Tibial nerve (tissue), 4 donors: ENCODE measurements at regions not wholly inside any gene's neighbourhood (a gene's known extent, or its start where the extent isn't known, plus 50 kb on each side); places are given as distances from the start of the nearest gene placed in this dataset.

Source experiments
- DNase-seq, 2 donors: peaks; one replicate each; pipeline ENCODE4 v3.0.0-alpha.2; 2019; ENCODE audit warnings: low spot score in 2 of 2
- H3K27ac ChIP-seq, 4 donors: fragments of 200-600 bp; sonication (generic) in 3 of 4; one replicate each; pipeline ENCODE4 v1.5.1; 2017 to 2019; ENCODE audit warnings: mild to moderate bottlenecking in 1 of 4
- H3K27me3 ChIP-seq, 2 donors: fragments of 200-600 bp; sonication (generic) in 1 of 2; one replicate each; pipeline versions ENCODE4 v1.5.1 to v1.6.0; 2017 to 2019
- H3K36me3 ChIP-seq, 3 donors: fragments of 200-600 bp; sonication (generic); one replicate each; pipeline ENCODE4 v1.5.1; 2018 to 2019
- H3K4me1 ChIP-seq, 4 donors: fragments of 200-600 bp; sonication (generic) in 3 of 4; one replicate each; pipeline ENCODE4 v1.5.1; 2017 to 2019
- H3K4me3 ChIP-seq, 4 donors: fragments of 200-600 bp; sonication (generic) in 3 of 4; one replicate each; pipeline ENCODE4 v1.5.1; 2017 to 2019; ENCODE audit warnings: mild to moderate bottlenecking in 1 of 4, moderate library complexity in 1 of 4
- H3K9me3 ChIP-seq, 4 donors: fragments of 200-600 bp; sonication (generic) in 3 of 4; one replicate each; pipeline ENCODE4 v1.5.1; 2017 to 2019
- CTCF ChIP-seq, 5 experiments: fragments of 200-600 bp in 3 of 5; fragments of 450-650 bp in 2 of 5; sonication (generic) in 3 of 5; IDR thresholded peaks; one replicate each; pipeline ENCODE4 v1.5.1; 2016 to 2019; ENCODE audit warnings: antibody characterized with exemption in 5 of 5, mild to moderate bottlenecking in 3 of 5, moderate library complexity in 2 of 5
- EP300 ChIP-seq, 2 donors: sonication (generic); formaldehyde crosslinking; IDR thresholded peaks; one replicate each; pipeline ENCODE4 v1.6.1; 2017; ENCODE audit warnings: antibody characterized with exemption in 2 of 2, mild to moderate bottlenecking in 1 of 2
- POLR2A ChIP-seq, 2 donors: fragments of 450-650 bp; IDR thresholded peaks; one replicate each; pipeline ENCODE4 v1.6.1; 2017; ENCODE audit warnings: antibody characterized with exemption in 2 of 2, mild to moderate bottlenecking in 2 of 2, moderate library complexity in 2 of 2
- WGBS, 2 donors: methylation state at CpG; one replicate each; pipeline ENCODE4 v1.1.5; 2018; 5-methylcytosine and 5-hydroxymethylcytosine counted together

GRCh38 chr7:68107968-68108367 lies 1111.3 kb downstream of the TYW1 start:
- no peaks in the 10 kb centered on the region for H3K36me3 ChIP-seq
- no peak for DNase-seq
- 60 to 73% methylated on average over 2 of the region's 2 CpGs for WGBS, 2 donors
- no peak overlapping the region for H3K4me3 ChIP-seq
- no peak overlapping the region for H3K27ac ChIP-seq
- peaks cover 0 to 6% (median 0%) of the 10 kb centered on the region in 4 donors for H3K4me1 ChIP-seq
- no peak for TF ChIP-seq CTCF (IDR thresholded peaks at IDR 0.05)
- TF ChIP-seq EP300 (IDR thresholded peaks at IDR 0.05), result no peak
- H3K27me3 ChIP-seq, result no peaks in the 10 kb centered on the region
- no peaks in the 10 kb centered on the region for H3K9me3 ChIP-seq

- H3K9me3 ChIP-seq, result no peaks in the 10 kb centered on the region
- no peak for TF ChIP-seq EP300 (IDR thresholded peaks at IDR 0.05)
- no peak for TF ChIP-seq POLR2A (IDR thresholded peaks at IDR 0.05)
- TF ChIP-seq CTCF (IDR thresholded peaks at IDR 0.05), result no peak
- 78 to 85% methylated on average over 6 of the region's 6 CpGs for WGBS, 2 donors
- no peak overlapping the region for H3K4me3 ChIP-seq
- DNase-seq, result no peak
- peaks cover 0 to 6% (median 0%) of the 10 kb centered on the region in 4 donors for H3K4me1 ChIP-seq
- no peaks in the 10 kb centered on the region for H3K27me3 ChIP-seq
- no peaks in the 10 kb centered on the region for H3K36me3 ChIP-seq
- no peak overlapping the region for H3K27ac ChIP-seq
Measured at GRCh38 chr7:68109299-68109698, 1112.7 kb downstream of the TYW1 start.

- 88 to 97% methylated on average over 5 of the region's 5 CpGs for WGBS, 2 donors
- peaks cover 0 to 26% (median 0%) of the 10 kb centered on the region in 4 donors for H3K9me3 ChIP-seq
Measured at GRCh38 chr7:68119411-68119810, 1122.8 kb downstream of the TYW1 start.

GRCh38 chr7:68121056-68121455 lies 1124.4 kb downstream of the TYW1 start:
- no peaks in the 10 kb centered on the region for H3K4me1 ChIP-seq
- TF ChIP-seq POLR2A (IDR thresholded peaks at IDR 0.05), result no peak
- no peak for TF ChIP-seq CTCF (IDR thresholded peaks at IDR 0.05)
- TF ChIP-seq EP300 (IDR thresholded peaks at IDR 0.05), result no peak
- H3K9me3 ChIP-seq, result peaks cover 0 to 26% (median 0%) of the 10 kb centered on the region in 4 donors
- H3K27ac ChIP-seq, result no peak overlapping the region
- no peaks in the 10 kb centered on the region for H3K27me3 ChIP-seq
- DNase-seq, result no peak
- H3K4me3 ChIP-seq, result no peak overlapping the region
- H3K36me3 ChIP-seq, result no peaks in the 10 kb centered on the region

More at GRCh38 chr7:68119411-68119810, 1122.8 kb downstream of the TYW1 start:
- no peaks in the 10 kb centered on the region for H3K27me3 ChIP-seq
- no peak overlapping the region for H3K27ac ChIP-seq
- TF ChIP-seq POLR2A (IDR thresholded peaks at IDR 0.05) (no peak), EP300 (IDR thresholded peaks at IDR 0.05) (no peak), CTCF (IDR thresholded peaks at IDR 0.05) (no peak)
- H3K4me1 ChIP-seq, result no peaks in the 10 kb centered on the region
- H3K4me3 ChIP-seq, result no peak overlapping the region
- no peaks in the 10 kb centered on the region for H3K36me3 ChIP-seq
- DNase-seq, result no peak

GRCh38 chr7:68121655-68122054 lies 1125.0 kb downstream of the TYW1 start:
- no peaks in the 10 kb centered on the region for H3K27me3 ChIP-seq
- no peaks in the 10 kb centered on the region for H3K36me3 ChIP-seq
- H3K9me3 ChIP-seq, result peaks cover 0 to 26% (median 0%) of the 10 kb centered on the region in 4 donors
- H3K4me1 ChIP-seq, result no peaks in the 10 kb centered on the region
- H3K27ac ChIP-seq, result no peak overlapping the region
- DNase-seq, result no peak
- 80 to 81% methylated on average over 9 of the region's 9 CpGs for WGBS, 2 donors
- TF ChIP-seq EP300 (IDR thresholded peaks at IDR 0.05) (no peak), POLR2A (IDR thresholded peaks at IDR 0.05) (no peak), CTCF (IDR thresholded peaks at IDR 0.05) (no peak)
- no peak overlapping the region for H3K4me3 ChIP-seq
